Type B pancreatic cell (in vitro differentiated cells): ENCODE measurements at regions not wholly inside any gene's neighbourhood (a gene's known extent, or its start where the extent isn't known, plus 50 kb on each side); places are given as distances from the start of the nearest gene placed in this dataset.

Experiments used
- DNase-seq: peaks from one replicate; pipeline ENCODE4 v3.0.0; 2021; ENCODE audit warnings: mixed read lengths; ENCODE audit not compliant: unreplicated experiment; ENCODE audit errors: extremely low spot score
- H3K27ac Mint-ChIP-seq: 2 replicates; pipeline ENCODE4 v1.8.0; 2021; ENCODE audit warnings: mild to moderate bottlenecking, mixed read lengths
- H3K27me3 Mint-ChIP-seq: 2 replicates; pipeline ENCODE4 v1.8.0; 2021; ENCODE audit warnings: mixed read lengths
- H3K36me3 Mint-ChIP-seq: 2 replicates; pipeline ENCODE4 v1.8.0; 2021; ENCODE audit warnings: mixed read lengths
- H3K4me1 Mint-ChIP-seq: one replicate; pipeline ENCODE4 v1.8.0; 2021; ENCODE audit warnings: mixed read lengths; ENCODE audit not compliant: unreplicated experiment
- H3K4me3 Mint-ChIP-seq: 2 replicates; pipeline ENCODE4 v1.8.0; 2021; ENCODE audit warnings: mild to moderate bottlenecking, mixed read lengths
- H3K9me3 Mint-ChIP-seq: 2 replicates; pipeline ENCODE4 v1.8.0; 2021; ENCODE audit warnings: mixed read lengths
- CTCF ChIP-seq: fragments of 200-600 bp; sonication (generic); conservative IDR thresholded peaks from 2 replicates; pipeline ENCODE4 v1.5.0; 2021; ENCODE audit warnings: antibody characterized with exemption, mild to moderate bottlenecking

GRCh38 chr17:53659181-53659580, 163.5 kb upstream of the KIF2B start:
- Mint-ChIP-seq H3K27ac (no peak overlapping the region), H3K36me3 (no peaks in the 10 kb centered on the region), H3K9me3 (no peaks in the 10 kb centered on the region), H3K4me3 (no peak overlapping the region), H3K27me3 (peaks cover 5% of the 10 kb centered on the region), H3K4me1 (no peaks in the 10 kb centered on the region)
- TF ChIP-seq CTCF: no peak
- DNase-seq: no peak

GRCh38 chr17:53655591-53655990, 167.1 kb upstream of the KIF2B start:
- H3K27me3 Mint-ChIP-seq: no peaks in the 10 kb centered on the region
- DNase-seq: no peak
- no peak overlapping the region for H3K4me3 Mint-ChIP-seq
- no peaks in the 10 kb centered on the region for H3K36me3 Mint-ChIP-seq
- no peaks in the 10 kb centered on the region for H3K4me1 Mint-ChIP-seq
- no peak for TF ChIP-seq CTCF
- H3K9me3 Mint-ChIP-seq: no peaks in the 10 kb centered on the region
- no peak overlapping the region for H3K27ac Mint-ChIP-seq

- Mint-ChIP-seq H3K27me3 (no peaks in the 10 kb centered on the region), H3K4me1 (no peaks in the 10 kb centered on the region), H3K9me3 (no peaks in the 10 kb centered on the region), H3K36me3 (no peaks in the 10 kb centered on the region), H3K4me3 (no peak overlapping the region), H3K27ac (no peak overlapping the region)
- DNase-seq: no peak
- no peak for TF ChIP-seq CTCF
Observed at GRCh38 chr17:53649201-53649600, 173.5 kb upstream of the KIF2B start.

GRCh38 chr17:53646835-53647234, 175.9 kb upstream of the KIF2B start:
- Mint-ChIP-seq H3K4me1 (no peaks in the 10 kb centered on the region), H3K27me3 (no peaks in the 10 kb centered on the region), H3K4me3 (no peak overlapping the region), H3K27ac (no peak overlapping the region), H3K36me3 (no peaks in the 10 kb centered on the region), H3K9me3 (no peaks in the 10 kb centered on the region)
- DNase-seq: no peak
- TF ChIP-seq CTCF: no peak

GRCh38 chr17:53640808-53641207, 181.9 kb upstream of the KIF2B start:
- no peaks in the 10 kb centered on the region for H3K27me3 Mint-ChIP-seq
- H3K4me1 Mint-ChIP-seq: no peaks in the 10 kb centered on the region
- H3K36me3 Mint-ChIP-seq: no peaks in the 10 kb centered on the region
- no peak overlapping the region for H3K27ac Mint-ChIP-seq
- no peak for TF ChIP-seq CTCF
- no peak for DNase-seq
- no peak overlapping the region for H3K4me3 Mint-ChIP-seq
- H3K9me3 Mint-ChIP-seq: no peaks in the 10 kb centered on the region

GRCh38 chr17:53635444-53635843, 187.3 kb upstream of the KIF2B start:
- no peak for DNase-seq
- H3K27me3 Mint-ChIP-seq: peaks cover 3% of the 10 kb centered on the region
- no peak overlapping the region for H3K27ac Mint-ChIP-seq
- H3K9me3 Mint-ChIP-seq: no peaks in the 10 kb centered on the region
- no peak overlapping the region for H3K4me3 Mint-ChIP-seq
- no peaks in the 10 kb centered on the region for H3K4me1 Mint-ChIP-seq
- H3K36me3 Mint-ChIP-seq: no peaks in the 10 kb centered on the region
- TF ChIP-seq CTCF: no peak
